ENCODE measurements at regions not wholly inside any gene's neighbourhood (a gene's known extent, or its start where the extent isn't known, plus 50 kb on each side); places are given as distances from the start of the nearest gene placed in this dataset.

- in situ Hi-C loops (cut with HindIII; ENCODE audit: low sequenced_read_pairs), result no loop called here
Measured at GRCh38 chr9:78781681-78782080, 484.8 kb downstream of the PSAT1 start.

- in situ Hi-C loops (cut with HindIII; ENCODE audit: low sequenced_read_pairs), result no loop called here
Measured at GRCh38 chr9:78782234-78782633, 485.3 kb downstream of the PSAT1 start.

- in situ Hi-C loops (cut with HindIII; ENCODE audit: low sequenced_read_pairs), result no loop called here
Measured at GRCh38 chr9:78782858-78783257, 485.9 kb downstream of the PSAT1 start.

GRCh38 chr9:78783743-78784142, 486.8 kb downstream of the PSAT1 start:
- in situ Hi-C loops (cut with HindIII; ENCODE audit: low sequenced_read_pairs), result no loop called here

GRCh38 chr9:78786794-78787193, 489.9 kb downstream of the PSAT1 start:
- in situ Hi-C loops (cut with HindIII; ENCODE audit: low sequenced_read_pairs), result no loop called here

GRCh38 chr9:78788101-78788500, 491.2 kb downstream of the PSAT1 start:
- in situ Hi-C loops (cut with HindIII; ENCODE audit: low sequenced_read_pairs), result no loop called here

GRCh38 chr9:78791779-78792178, 494.9 kb downstream of the PSAT1 start:
- in situ Hi-C loops (cut with HindIII; ENCODE audit: low sequenced_read_pairs), result no loop called here

GRCh38 chr9:78792745-78793144, 495.8 kb downstream of the PSAT1 start:
- in situ Hi-C loops (cut with HindIII; ENCODE audit: low sequenced_read_pairs), result no loop called here

- in situ Hi-C loops (cut with HindIII; ENCODE audit: low sequenced_read_pairs), result no loop called here
Measured at GRCh38 chr9:78805771-78806170, 508.8 kb downstream of the PSAT1 start.

- in situ Hi-C loops (cut with HindIII; ENCODE audit: low sequenced_read_pairs), result no loop called here
Measured at GRCh38 chr9:78806492-78807160, 509.7 kb downstream of the PSAT1 start.

GRCh38 chr9:78807286-78807685, 510.4 kb downstream of the PSAT1 start:
- in situ Hi-C loops (cut with HindIII; ENCODE audit: low sequenced_read_pairs), result no loop called here

GRCh38 chr9:78808048-78808447, 511.1 kb downstream of the PSAT1 start:
- in situ Hi-C loops (cut with HindIII; ENCODE audit: low sequenced_read_pairs), result no loop called here

GRCh38 chr9:78811622-78812276, 514.8 kb downstream of the PSAT1 start:
- in situ Hi-C loops (cut with HindIII; ENCODE audit: low sequenced_read_pairs), result no loop called here

GRCh38 chr9:78812665-78813064, 515.7 kb downstream of the PSAT1 start:
- in situ Hi-C loops (cut with HindIII; ENCODE audit: low sequenced_read_pairs), result no loop called here

GRCh38 chr9:78813602-78814180, 516.8 kb downstream of the PSAT1 start:
- in situ Hi-C loops (cut with HindIII; ENCODE audit: low sequenced_read_pairs), result no loop called here

GRCh38 chr9:78821126-78821822, 524.3 kb downstream of the PSAT1 start:
- in situ Hi-C loops (cut with HindIII; ENCODE audit: low sequenced_read_pairs), result no loop called here

GRCh38 chr9:78826527-78826926, 529.6 kb downstream of the PSAT1 start:
- in situ Hi-C loops (cut with HindIII; ENCODE audit: low sequenced_read_pairs), result no loop called here

GRCh38 chr9:78828521-78828920, 531.6 kb downstream of the PSAT1 start:
- in situ Hi-C loops (cut with HindIII; ENCODE audit: low sequenced_read_pairs), result no loop called here

GRCh38 chr9:78830301-78830700, 533.4 kb downstream of the PSAT1 start:
- in situ Hi-C loops (cut with HindIII; ENCODE audit: low sequenced_read_pairs), result no loop called here

GRCh38 chr9:78831726-78832125, 534.8 kb downstream of the PSAT1 start:
- in situ Hi-C loops (cut with HindIII; ENCODE audit: low sequenced_read_pairs), result no loop called here

GRCh38 chr9:78835928-78836450, 539.1 kb downstream of the PSAT1 start:
- in situ Hi-C loops (cut with HindIII; ENCODE audit: low sequenced_read_pairs), result no loop called here
